C1 segment of cervical spinal cord (tissue), 14 donors: ENCODE measurements at regions not wholly inside any gene's neighbourhood (a gene's known extent, or its start where the extent isn't known, plus 50 kb on each side); places are given as distances from the start of the nearest gene placed in this dataset.
"Not testable (repeated sequence)": the region's sequence is repeated elsewhere in the genome, so short reads cannot be mapped to it uniquely, and the experiment has no call there.

ENCODE experiments used
- DNase-seq, 14 donors: peaks; one replicate each; lab custom pipeline; 2025; lab: John Stamatoyannopoulos, UW

GRCh38 chr10:63920926-63921325 is 399.7 kb downstream of the REEP3 start:
- peak in 1 of 14 donors; percentile 15 for DNase-seq

- peak in 1 of 14 donors; percentile 70 for DNase-seq
These were observed 400.8 kb downstream of the REEP3 start for GRCh38 chr10:63921908-63922467.

- peak in 2 of 14 donors; percentile 11 to 63 for DNase-seq
These were observed 401.5 kb downstream of the REEP3 start for GRCh38 chr10:63922468-63923284.

- peak in 1 of 14 donors; percentile 80 for DNase-seq
These were observed 408.7 kb downstream of the REEP3 start for GRCh38 chr10:63929831-63930467.

- DNase-seq, result peak in 1 of 14 donors; percentile 35
These were observed 409.4 kb downstream of the REEP3 start for GRCh38 chr10:63930584-63930983.

GRCh38 chr10:63935705-63936104 is 414.5 kb downstream of the REEP3 start:
- DNase-seq, result peak in 1 of 14 donors; percentile 14

- DNase-seq, result no peak
These were observed 419.2 kb downstream of the REEP3 start for GRCh38 chr10:63940277-63940922.

- no peak for DNase-seq
These were observed 443.2 kb downstream of the REEP3 start for GRCh38 chr10:63964406-63964805.

GRCh38 chr10:63965846-63966245 is 444.6 kb downstream of the REEP3 start:
- DNase-seq, result peak in 1 of 14 donors; percentile 7

- DNase-seq, result no peak
These were observed 452.0 kb downstream of the REEP3 start for GRCh38 chr10:63972949-63973827.

- peak in 5 of 14 donors; percentile 1 to 30 (median 11) for DNase-seq
These were observed 455.3 kb downstream of the REEP3 start for GRCh38 chr10:63976538-63976937.

GRCh38 chr10:63977329-63977923 is 456.2 kb downstream of the REEP3 start:
- DNase-seq, result peak in 6 of 14 donors; percentile 4 to 19 (median 10)

GRCh38 chr10:63980870-63981269 is 459.7 kb downstream of the REEP3 start:
- not testable (repeated sequence) for DNase-seq

- DNase-seq, result not testable (repeated sequence)
These were observed 462.9 kb downstream of the REEP3 start for GRCh38 chr10:63984061-63984460.

- DNase-seq, result peak in 1 of 14 donors; percentile 73
These were observed 465.3 kb downstream of the REEP3 start for GRCh38 chr10:63986536-63986935.

GRCh38 chr10:63987212-63987611 is 466.0 kb downstream of the REEP3 start:
- DNase-seq, result no peak

GRCh38 chr10:63994371-63994770 is 473.2 kb downstream of the REEP3 start:
- DNase-seq, result no peak

- DNase-seq, result no peak
These were observed 486.0 kb downstream of the REEP3 start for GRCh38 chr10:64007157-64007556.

- DNase-seq, result no peak
These were observed 489.5 kb downstream of the REEP3 start for GRCh38 chr10:64010711-64011110.

GRCh38 chr10:64011912-64012714 is 490.9 kb downstream of the REEP3 start:
- DNase-seq, result no peak
